Lower lobe of right lung (tissue), 2 donors: ENCODE measurements at regions not wholly inside any gene's neighbourhood (a gene's known extent, or its start where the extent isn't known, plus 50 kb on each side); places are given as distances from the start of the nearest gene placed in this dataset.

Experiments used
- ATAC-seq, 2 donors: fragments of 200-7000 bp; cut with Tn5 transposase; one replicate each; pipeline ENCODE4 v1.9.1; 2020 to 2022; ENCODE audit warnings: mild to moderate bottlenecking in 2 of 2, moderate library complexity in 2 of 2
- DNase-seq: peaks from one replicate; pipeline ENCODE4 v3.0.0-alpha.2; 2020
- H3K27ac ChIP-seq: fragments of 200-600 bp; one replicate; pipeline ENCODE4 v1.8.0; 2022
- H3K27me3 ChIP-seq: fragments of 200-600 bp; one replicate; pipeline ENCODE4 v1.8.0; 2022; ENCODE audit warnings: low read depth
- H3K36me3 ChIP-seq: fragments of 200-600 bp; one replicate; pipeline ENCODE4 v1.8.0; 2022; ENCODE audit warnings: mild to moderate bottlenecking
- H3K4me1 ChIP-seq: fragments of 200-600 bp; one replicate; pipeline ENCODE4 v1.8.0; 2022
- H3K4me3 ChIP-seq: fragments of 200-600 bp; one replicate; pipeline ENCODE4 v1.8.0; 2022; ENCODE audit warnings: mild to moderate bottlenecking
- H3K9me3 ChIP-seq: fragments of 200-600 bp; one replicate; pipeline ENCODE4 v1.8.0; 2022
- intact Hi-C: fragments of 100-400 bp; cut with DNase I; formaldehyde crosslinking; loops from one replicate; pipeline ENCODE4 v1.11.0; 2022
- TF ChIP-seq, protein P1 (sequence below): fragments of 200-600 bp; IDR thresholded peaks from one replicate; pipeline ENCODE4 v1.8.0; 2022; ENCODE audit warnings: antibody characterized with exemption, mild to moderate bottlenecking
- donor health status: DM: no; HTN: yes; CAD: no; lungs with severe emphysema.

DNA sequence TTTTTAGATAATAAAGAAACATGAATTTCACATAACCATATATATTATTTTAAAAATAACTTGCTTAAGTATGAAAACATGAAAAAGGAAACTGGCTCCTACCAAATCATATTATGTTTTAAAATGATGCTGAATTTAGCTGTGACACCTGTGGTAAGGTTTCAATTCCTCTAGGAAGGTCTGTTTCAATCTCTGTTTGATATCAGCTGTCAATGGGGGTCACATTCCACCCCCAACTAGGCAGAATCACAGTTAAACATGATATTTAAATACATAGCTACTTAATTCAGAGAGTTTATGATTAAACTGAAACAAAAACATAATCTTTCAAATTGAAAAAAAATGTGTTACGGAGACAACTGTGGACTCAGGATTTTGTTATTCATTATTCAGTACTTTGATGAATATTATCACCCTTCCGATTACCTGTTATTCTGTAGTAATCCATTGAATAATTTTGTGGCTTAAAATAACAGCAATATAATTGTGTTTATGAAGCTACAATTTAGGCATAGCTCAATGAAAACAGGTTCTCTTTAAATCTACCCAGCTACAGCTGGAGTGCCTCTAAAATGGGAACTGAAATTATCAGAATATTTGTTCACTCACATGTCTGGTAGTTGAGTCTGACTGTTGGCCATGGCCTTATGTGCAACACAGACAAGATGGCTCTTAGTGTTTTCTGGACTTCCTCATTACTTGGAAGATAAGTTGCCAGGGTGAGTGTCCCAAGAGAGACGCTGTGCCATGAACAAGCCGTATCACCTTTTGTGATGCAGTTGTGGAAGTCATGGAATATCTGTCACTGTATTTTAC, 244.6 kb upstream of the ANO3 start:
- no peak for DNase-seq
- H3K4me3 ChIP-seq, result no peak overlapping the region
- no peak for ATAC-seq
- no peak overlapping the region for H3K27ac ChIP-seq
- no peaks in the 10 kb centered on the region for H3K27me3 ChIP-seq
- no peaks in the 10 kb centered on the region for H3K9me3 ChIP-seq
- no peaks in the 10 kb centered on the region for H3K36me3 ChIP-seq
- intact Hi-C loops, result no loop called here
- no peaks in the 10 kb centered on the region for H3K4me1 ChIP-seq
- TF ChIP-seq, protein P1, sequence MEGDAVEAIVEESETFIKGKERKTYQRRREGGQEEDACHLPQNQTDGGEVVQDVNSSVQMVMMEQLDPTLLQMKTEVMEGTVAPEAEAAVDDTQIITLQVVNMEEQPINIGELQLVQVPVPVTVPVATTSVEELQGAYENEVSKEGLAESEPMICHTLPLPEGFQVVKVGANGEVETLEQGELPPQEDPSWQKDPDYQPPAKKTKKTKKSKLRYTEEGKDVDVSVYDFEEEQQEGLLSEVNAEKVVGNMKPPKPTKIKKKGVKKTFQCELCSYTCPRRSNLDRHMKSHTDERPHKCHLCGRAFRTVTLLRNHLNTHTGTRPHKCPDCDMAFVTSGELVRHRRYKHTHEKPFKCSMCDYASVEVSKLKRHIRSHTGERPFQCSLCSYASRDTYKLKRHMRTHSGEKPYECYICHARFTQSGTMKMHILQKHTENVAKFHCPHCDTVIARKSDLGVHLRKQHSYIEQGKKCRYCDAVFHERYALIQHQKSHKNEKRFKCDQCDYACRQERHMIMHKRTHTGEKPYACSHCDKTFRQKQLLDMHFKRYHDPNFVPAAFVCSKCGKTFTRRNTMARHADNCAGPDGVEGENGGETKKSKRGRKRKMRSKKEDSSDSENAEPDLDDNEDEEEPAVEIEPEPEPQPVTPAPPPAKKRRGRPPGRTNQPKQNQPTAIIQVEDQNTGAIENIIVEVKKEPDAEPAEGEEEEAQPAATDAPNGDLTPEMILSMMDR, result no peak

DNA sequence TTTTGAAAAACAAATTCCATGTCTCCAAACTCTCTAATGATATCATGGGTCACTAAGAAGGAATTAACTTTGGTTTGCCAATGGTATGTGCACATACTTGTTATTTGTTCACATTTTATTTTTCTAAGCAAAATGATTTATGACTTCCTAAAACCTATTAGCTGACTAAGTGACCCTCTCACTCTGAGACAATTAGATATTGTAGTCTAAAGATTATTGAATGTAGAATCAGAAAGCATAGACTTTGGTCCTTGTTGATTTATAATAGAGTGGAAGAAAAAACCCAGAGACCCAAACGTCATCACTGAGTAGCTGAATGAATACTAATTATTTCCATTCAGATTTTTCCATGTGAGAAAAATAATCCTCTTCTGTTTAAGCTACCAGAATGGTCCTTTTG, 243.5 kb upstream of the ANO3 start:
- Histone ChIP-seq H3K4me1 (no peaks in the 10 kb centered on the region), H3K4me3 (no peak overlapping the region), H3K9me3 (no peaks in the 10 kb centered on the region), H3K36me3 (no peaks in the 10 kb centered on the region), H3K27ac (no peak overlapping the region), H3K27me3 (no peaks in the 10 kb centered on the region)
- no peak for ATAC-seq
- intact Hi-C loops, result no loop called here
- DNase-seq, result no peak
- TF ChIP-seq, protein P1, result no peak

DNA sequence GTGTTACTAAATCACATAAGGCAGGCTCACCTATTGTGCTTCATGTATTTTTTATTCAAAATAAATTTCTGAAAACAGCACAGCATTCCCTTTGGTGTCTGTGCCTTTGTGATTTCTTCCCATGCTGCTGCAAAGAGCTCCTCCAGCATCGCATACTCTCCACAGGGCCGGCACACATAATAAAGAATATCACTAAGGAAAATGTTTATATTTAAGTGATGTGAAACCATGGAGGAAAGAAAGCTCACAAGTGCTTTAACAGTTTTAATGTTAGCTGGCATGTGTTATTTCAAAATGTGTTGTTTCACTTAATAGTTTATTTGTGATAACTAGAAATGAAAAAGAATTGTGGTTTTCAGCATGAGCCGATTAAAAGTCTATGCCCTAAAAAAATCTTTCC, 241.3 kb upstream of the ANO3 start:
- intact Hi-C loops, result no loop called here
- ATAC-seq, result no peak

DNA sequence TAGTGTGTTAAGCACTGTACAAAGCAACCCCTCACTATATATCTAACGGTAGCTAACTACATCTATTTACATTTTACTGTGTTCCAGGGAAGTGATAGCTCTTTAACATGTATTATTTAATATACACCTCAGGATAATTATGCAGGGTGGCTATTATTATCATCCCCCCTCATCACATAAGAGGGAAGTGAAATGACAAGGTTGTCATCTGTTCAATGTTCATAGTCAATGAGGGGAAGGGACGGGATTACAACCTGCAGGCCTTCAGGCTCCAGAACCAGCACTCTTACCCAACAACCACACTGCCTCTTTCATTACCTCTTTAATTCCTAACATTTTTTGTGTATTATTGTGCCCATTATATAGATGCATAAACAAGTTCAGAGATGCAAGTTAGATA, 238.7 kb upstream of the ANO3 start:
- no peaks in the 10 kb centered on the region for H3K4me1 ChIP-seq
- ATAC-seq, result no peak
- H3K4me3 ChIP-seq, result no peak overlapping the region
- DNase-seq, result no peak
- H3K27ac ChIP-seq, result no peak overlapping the region
- no peaks in the 10 kb centered on the region for H3K9me3 ChIP-seq
- no peaks in the 10 kb centered on the region for H3K36me3 ChIP-seq
- TF ChIP-seq, protein P1, result no peak
- intact Hi-C loops, result no loop called here
- no peaks in the 10 kb centered on the region for H3K27me3 ChIP-seq

More for the DNA sequence above, 241.3 kb upstream of the ANO3 start:
- Histone ChIP-seq H3K4me1 (no peaks in the 10 kb centered on the region), H3K36me3 (no peaks in the 10 kb centered on the region), H3K27ac (no peak overlapping the region), H3K4me3 (no peak overlapping the region), H3K27me3 (no peaks in the 10 kb centered on the region), H3K9me3 (no peaks in the 10 kb centered on the region)
- TF ChIP-seq, protein P1, result no peak
- DNase-seq, result no peak

DNA sequence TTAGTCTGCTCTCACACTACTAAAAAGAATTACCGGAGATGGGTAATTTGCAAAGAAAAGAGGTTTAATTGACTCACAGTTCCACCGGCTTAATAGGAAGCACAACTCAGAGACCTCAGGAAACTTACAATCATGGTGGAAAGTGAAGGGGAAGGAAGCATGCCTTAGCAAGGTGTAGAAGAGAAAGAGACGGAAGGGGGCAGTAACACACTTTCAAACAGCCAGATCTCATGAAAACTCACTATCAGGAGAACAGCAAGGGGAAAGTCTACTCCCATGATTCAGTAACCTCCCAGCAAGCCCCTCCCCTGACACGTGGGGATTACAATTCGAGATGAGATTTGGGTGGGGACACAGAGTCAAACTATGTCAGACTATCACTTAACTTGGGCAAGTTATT, 236.6 kb upstream of the ANO3 start:
- DNase-seq, result no peak
- H3K4me1 ChIP-seq, result no peaks in the 10 kb centered on the region
- ATAC-seq, result no peak
- H3K4me3 ChIP-seq, result no peak overlapping the region
- H3K36me3 ChIP-seq, result no peaks in the 10 kb centered on the region
- TF ChIP-seq, protein P1, result no peak
- intact Hi-C loops, result no loop called here
- H3K27ac ChIP-seq, result no peak overlapping the region
- H3K9me3 ChIP-seq, result no peaks in the 10 kb centered on the region
- H3K27me3 ChIP-seq, result no peaks in the 10 kb centered on the region
